Endothelial cell of umbilical vein (primary cell): ENCODE measurements at regions not wholly inside any gene's neighbourhood (a gene's known extent, or its start where the extent isn't known, plus 50 kb on each side); places are given as distances from the start of the nearest gene placed in this dataset.

Source experiments
- BruUV-seq: library from RNA; stranded (reverse); fragments of 400-500 nt; replicated peaks from 2 replicates; lab custom pipeline; 2021; lab: Mats Ljungman, UMichigan
- CTCF ChIA-PET: fragments of 300-600, 350-600 bp; sonication (Branson Sonifier 250); formaldehyde crosslinking; loops from one replicate; lab custom pipeline; 2021; ENCODE audit warnings: antibody characterized with exemption, inconsistent platforms; lab: Charles Lee
- POLR2A ChIA-PET: fragments of 300-600, 350-600 bp; sonication (Branson Sonifier 250); formaldehyde crosslinking; loops from one replicate; lab custom pipeline; 2021; ENCODE audit warnings: antibody characterized with exemption, inconsistent platforms; lab: Charles Lee
- DNase-seq: peaks from one replicate; pipeline ENCODE4 v3.0.0-alpha.2; 2011; ENCODE audit warnings: low read depth, low spot score
- FAIRE-seq: peaks from 2 replicates; lab custom pipeline; 2011; peaks lifted over from hg19 to GRCh38; lab: Jason Lieb, UNC
- H2AFZ ChIP-seq: 2 replicates; pipeline ENCODE4 v1.6.0; 2012; ENCODE audit warnings: low read depth, low read length, control low read depth, inconsistent platforms
- H3K27ac ChIP-seq: 2 replicates; pipeline ENCODE4 v1.5.1; 2011; ENCODE audit warnings: low read depth, mild to moderate bottlenecking, control low read depth, low read length, moderate library complexity; ENCODE audit not compliant: insufficient read depth
- H3K27me3 ChIP-seq, 2 experiments: 2 replicates each; pipeline versions ENCODE4 v1.6.0 to v1.6.1; 2011; ENCODE audit warnings: low read length in 2 of 2, mixed read lengths in 1 of 2; ENCODE audit not compliant: control insufficient read depth in 2 of 2, insufficient read depth in 2 of 2
- H3K36me3 ChIP-seq, 2 experiments: 2 replicates in 1 of 2; 3 replicates in 1 of 2; pipeline ENCODE4 v1.5.1; 2011; ENCODE audit warnings: low read length in 2 of 2, mild to moderate bottlenecking in 1 of 2, moderate library complexity in 1 of 2; ENCODE audit not compliant: control insufficient read depth in 2 of 2, insufficient read depth in 2 of 2; ENCODE audit errors: extremely low read depth in 1 of 2
- H3K4me1 ChIP-seq: 3 replicates; pipeline ENCODE4 v1.5.1; 2011; ENCODE audit warnings: mild to moderate bottlenecking, low read length; ENCODE audit not compliant: control insufficient read depth, insufficient read depth; ENCODE audit errors: extremely low read depth
- H3K4me2 ChIP-seq: 2 replicates; pipeline ENCODE4 v1.6.1; 2011; ENCODE audit warnings: low read length, control low read depth, mixed read lengths; ENCODE audit not compliant: insufficient read depth
- H3K4me3 ChIP-seq, 3 experiments: fragments of 200-600 bp in 1 of 3; sonication (generic), shearing (Covaris generic) in 1 of 3; replicated peaks in 1 of 3; 2 replicates each; pipeline ENCODE4 v1.5.1; 2011 to 2016; ENCODE audit warnings: control low read depth in 3 of 3, low read length in 3 of 3, mild to moderate bottlenecking in 2 of 3, inconsistent platforms in 1 of 3, low read depth in 1 of 3, moderate library complexity in 1 of 3; ENCODE audit not compliant: insufficient read depth in 1 of 3
- H3K79me2 ChIP-seq: 2 replicates; pipeline ENCODE4 v1.6.0; 2012; ENCODE audit warnings: low read length, inconsistent platforms; ENCODE audit not compliant: control insufficient read depth, insufficient read depth
- H3K9ac ChIP-seq: replicated peaks from 2 replicates; pipeline ENCODE3; 2011; ENCODE audit warnings: low read length, control low read depth; ENCODE audit not compliant: insufficient read depth; ENCODE audit errors: extremely low read depth
- H3K9me1 ChIP-seq: replicated peaks from 3 replicates; pipeline ENCODE4 v1.6.0; 2011; ENCODE audit warnings: mild to moderate bottlenecking, low read length; ENCODE audit not compliant: control insufficient read depth, insufficient read depth; ENCODE audit errors: extremely low read depth
- H3K9me3 ChIP-seq: replicated peaks from 2 replicates; pipeline ENCODE4 v1.5.1; 2012; ENCODE audit warnings: low read length, inconsistent platforms; ENCODE audit not compliant: control insufficient read depth, insufficient read depth
- H4K20me1 ChIP-seq: replicated peaks from 2 replicates; pipeline ENCODE3; 2011; ENCODE audit warnings: mild to moderate bottlenecking, low read length; ENCODE audit not compliant: control insufficient read depth, insufficient read depth; ENCODE audit errors: extremely low read depth
- CTCF ChIP-seq, 2 donors: IDR thresholded peaks; 1 replicate in 1 of 2; 2 replicates in 1 of 2; pipeline ENCODE4 v1.5.1; 2011; ENCODE audit warnings: low read length in 2 of 2, mild to moderate bottlenecking in 2 of 2, moderate library complexity in 2 of 2, control low read depth in 1 of 2, inconsistent platforms in 1 of 2, low read depth in 1 of 2; ENCODE audit not compliant: insufficient read depth in 1 of 2; ENCODE audit errors: extremely low read depth in 1 of 2
- EZH2 ChIP-seq: IDR thresholded peaks from 2 replicates; pipeline ENCODE4 v1.6.1; 2012; ENCODE audit warnings: borderline replicate concordance, low read depth, mild to moderate bottlenecking, moderate library complexity, low read length, inconsistent platforms; ENCODE audit not compliant: severe bottlenecking
- FOS ChIP-seq: IDR thresholded peaks from 2 replicates; pipeline ENCODE4 v1.6.1; 2011; ENCODE audit warnings: mild to moderate bottlenecking, low read length, moderate library complexity, borderline replicate concordance; ENCODE audit not compliant: insufficient read depth
- GATA2 ChIP-seq: IDR thresholded peaks from 2 replicates; pipeline ENCODE4 v1.7.0; 2011; ENCODE audit warnings: low read depth, mild to moderate bottlenecking, moderate library complexity, mixed read lengths, low read length; ENCODE audit not compliant: insufficient read length, insufficient read depth
- JUN ChIP-seq: IDR thresholded peaks from 2 replicates; pipeline ENCODE4 v1.6.1; 2011; ENCODE audit warnings: borderline replicate concordance, low read depth; ENCODE audit not compliant: insufficient read length, insufficient read depth
- MYC ChIP-seq: IDR thresholded peaks from one replicate; pipeline ENCODE4 v1.6.1; 2011; ENCODE audit warnings: mild to moderate bottlenecking, low read depth, low read length
- POLR2A ChIP-seq: IDR thresholded peaks from 2 replicates; pipeline ENCODE4 v1.6.1; 2012; ENCODE audit warnings: low read depth, mild to moderate bottlenecking, control low read depth, low read length
- POLR2AphosphoS5 ChIP-seq: IDR thresholded peaks from 2 replicates; pipeline ENCODE4 v1.6.1; 2012; ENCODE audit warnings: low read depth, mild to moderate bottlenecking, control low read depth, low read length, moderate library complexity; ENCODE audit not compliant: insufficient read depth
- dilution Hi-C: fragments of 300-500 bp; cut with MboI; formaldehyde crosslinking; loops from one replicate; pipeline ENCODE4 v1.15.0; 2019; ENCODE audit warnings: low sequenced_read_pairs; ENCODE audit not compliant: extremely low pct_ligation_motif_present
- intact Hi-C: fragments of 100-400 bp; cut with micrococcal nuclease; formaldehyde crosslinking; loops from one replicate; pipeline ENCODE4 v1.10.0; 2022
- TF ChIP-seq, protein P1 (sequence below): IDR thresholded peaks from 2 replicates; pipeline ENCODE4 v1.6.1; 2011; ENCODE audit not compliant: insufficient read depth, insufficient read length

DNA sequence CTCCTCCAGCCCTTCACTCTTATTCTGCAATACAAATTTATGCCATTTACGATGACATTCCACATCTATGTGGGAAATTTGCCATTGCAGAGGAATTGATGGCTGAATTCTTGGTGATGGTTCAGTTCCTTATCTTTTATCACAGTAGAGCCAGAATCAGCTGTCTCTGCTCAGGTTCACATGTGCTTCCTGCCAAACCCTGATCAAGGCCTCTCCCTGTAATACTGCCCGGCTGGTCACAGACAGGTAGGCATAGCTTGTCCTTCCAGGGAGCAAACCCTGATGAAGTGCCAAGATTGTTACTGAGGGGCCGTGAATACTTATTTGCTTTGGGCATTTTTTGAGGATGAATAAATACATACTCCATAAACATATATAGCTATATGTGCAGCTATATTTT, 450.0 kb downstream of the NSUN3 start:
- no peak for TF ChIP-seq EZH2
- TF ChIP-seq, protein P1, sequence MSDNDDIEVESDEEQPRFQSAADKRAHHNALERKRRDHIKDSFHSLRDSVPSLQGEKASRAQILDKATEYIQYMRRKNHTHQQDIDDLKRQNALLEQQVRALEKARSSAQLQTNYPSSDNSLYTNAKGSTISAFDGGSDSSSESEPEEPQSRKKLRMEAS: no peak
- no peak for TF ChIP-seq CTCF (IDR thresholded peaks at IDR 0.05; ENCODE audit: extremely low read depth in 1 of 2, insufficient read depth in 1 of 2, low read depth in 1 of 2, low read length in 2 of 2)
- no peak for TF ChIP-seq FOS
- TF ChIP-seq POLR2AphosphoS5: no peak
- no peak for TF ChIP-seq GATA2
- no peak for TF ChIP-seq POLR2A
- no peak for TF ChIP-seq MYC
- TF ChIP-seq JUN: no peak
- ChIA-PET POLR2A (no interaction called here), CTCF (no interaction called here)
- Histone ChIP-seq H3K9me3 (no peaks in the 10 kb centered on the region), H3K4me1 (no peaks in the 10 kb centered on the region), H3K4me2 (no peak overlapping the region), H3K36me3 (no peaks in the 10 kb centered on the region), H3K27me3 (no peaks in the 10 kb centered on the region), H4K20me1 (no peaks in the 10 kb centered on the region), H3K4me3 (no peak overlapping the region), H3K27ac (no peak overlapping the region), H3K79me2 (no peaks in the 10 kb centered on the region), H3K9me1 (no peaks in the 10 kb centered on the region), H2AFZ (no peak overlapping the region), H3K9ac (no peak overlapping the region)
- FAIRE-seq (no peak), DNase-seq (no peak)
- no TSS peak for BruUV-seq
- intact Hi-C loops: no loop called here
- dilution Hi-C loops: no loop called here
